Esophagus muscularis mucosa (tissue), 3 donors: ENCODE measurements at regions not wholly inside any gene's neighbourhood (a gene's known extent, or its start where the extent isn't known, plus 50 kb on each side); places are given as distances from the start of the nearest gene placed in this dataset.

ENCODE experiments used
- CTCF ChIP-seq, 3 experiments: fragments of 200-600 bp in 2 of 3; fragments of 450-650 bp in 1 of 3; sonication (generic) in 2 of 3; IDR thresholded peaks; one replicate each; pipeline ENCODE4 v1.5.1; 2017 to 2019; ENCODE audit warnings: antibody characterized with exemption in 3 of 3, mild to moderate bottlenecking in 2 of 3, moderate library complexity in 1 of 3
- POLR2A ChIP-seq: fragments of 450-650 bp; IDR thresholded peaks from one replicate; pipeline ENCODE4 v1.6.1; 2017; ENCODE audit warnings: antibody characterized with exemption, moderate library complexity, mild to moderate bottlenecking, low read depth
- POLR2AphosphoS5 ChIP-seq, 2 donors: sonication (generic); formaldehyde crosslinking; IDR thresholded peaks; one replicate each; pipeline ENCODE4 v1.6.1; 2017; ENCODE audit warnings: antibody characterized with exemption in 2 of 2

- TF ChIP-seq POLR2A (no peak), CTCF (IDR thresholded peaks at IDR 0.05) (no peak), POLR2AphosphoS5 (IDR thresholded peaks at IDR 0.05) (no peak)
Measured at GRCh38 chr7:156305351-156305750, 335.2 kb upstream of the RNF32 start.
